ENCODE measurements at regions not wholly inside any gene's neighbourhood (a gene's known extent, or its start where the extent isn't known, plus 50 kb on each side); places are given as distances from the start of the nearest gene placed in this dataset.

- no peak overlapping the region for H3K4me3 ChIP-seq
- H3K27ac Mint-ChIP-seq: no peak overlapping the region
- no peaks in the 10 kb centered on the region for H3K9me3 Mint-ChIP-seq
- H3K4me2 ChIP-seq: no peak overlapping the region
- H3K27ac ChIP-seq: no peak overlapping the region
- no peak overlapping the region for H2AFZ ChIP-seq (replicated peaks)
- H3K36me3 ChIP-seq: no peaks in the 10 kb centered on the region
- no peak for DNase-seq (ENCODE audit: low spot score)
- H3K27me3 Mint-ChIP-seq (ENCODE audit: insufficient read depth, low read depth): peaks cover 7% of the 10 kb centered on the region
- H3K4me3 Mint-ChIP-seq: no peak overlapping the region
- no peaks in the 10 kb centered on the region for H3K9me3 ChIP-seq (ENCODE audit: low read depth)
- no peaks in the 10 kb centered on the region for H3K79me2 ChIP-seq (ENCODE audit: low read depth)
- H3K36me3 Mint-ChIP-seq: no peaks in the 10 kb centered on the region
- no peaks in the 10 kb centered on the region for H3K27me3 ChIP-seq
- H3K4me1 Mint-ChIP-seq: peaks cover 7% of the 10 kb centered on the region
- no peaks in the 10 kb centered on the region for H3K4me1 ChIP-seq
- no peak overlapping the region for H3K9ac ChIP-seq
- TF ChIP-seq, protein P1, sequence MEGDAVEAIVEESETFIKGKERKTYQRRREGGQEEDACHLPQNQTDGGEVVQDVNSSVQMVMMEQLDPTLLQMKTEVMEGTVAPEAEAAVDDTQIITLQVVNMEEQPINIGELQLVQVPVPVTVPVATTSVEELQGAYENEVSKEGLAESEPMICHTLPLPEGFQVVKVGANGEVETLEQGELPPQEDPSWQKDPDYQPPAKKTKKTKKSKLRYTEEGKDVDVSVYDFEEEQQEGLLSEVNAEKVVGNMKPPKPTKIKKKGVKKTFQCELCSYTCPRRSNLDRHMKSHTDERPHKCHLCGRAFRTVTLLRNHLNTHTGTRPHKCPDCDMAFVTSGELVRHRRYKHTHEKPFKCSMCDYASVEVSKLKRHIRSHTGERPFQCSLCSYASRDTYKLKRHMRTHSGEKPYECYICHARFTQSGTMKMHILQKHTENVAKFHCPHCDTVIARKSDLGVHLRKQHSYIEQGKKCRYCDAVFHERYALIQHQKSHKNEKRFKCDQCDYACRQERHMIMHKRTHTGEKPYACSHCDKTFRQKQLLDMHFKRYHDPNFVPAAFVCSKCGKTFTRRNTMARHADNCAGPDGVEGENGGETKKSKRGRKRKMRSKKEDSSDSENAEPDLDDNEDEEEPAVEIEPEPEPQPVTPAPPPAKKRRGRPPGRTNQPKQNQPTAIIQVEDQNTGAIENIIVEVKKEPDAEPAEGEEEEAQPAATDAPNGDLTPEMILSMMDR (IDR thresholded peaks at IDR 0.05): no peak
- TF ChIP-seq EZH2 (IDR thresholded peaks at IDR 0.05) (no peak), EZH2phosphoT487 (IDR thresholded peaks at IDR 0.05) (no peak)
- H4K20me1 ChIP-seq (ENCODE audit: low read depth): no peaks in the 10 kb centered on the region
- H3F3A ChIP-seq (ENCODE audit: low read depth): no peaks in the 10 kb centered on the region
These were observed 89.6 kb downstream of the ARF6 start for GRCh38 chr14:49982501-49982951.

DNA sequence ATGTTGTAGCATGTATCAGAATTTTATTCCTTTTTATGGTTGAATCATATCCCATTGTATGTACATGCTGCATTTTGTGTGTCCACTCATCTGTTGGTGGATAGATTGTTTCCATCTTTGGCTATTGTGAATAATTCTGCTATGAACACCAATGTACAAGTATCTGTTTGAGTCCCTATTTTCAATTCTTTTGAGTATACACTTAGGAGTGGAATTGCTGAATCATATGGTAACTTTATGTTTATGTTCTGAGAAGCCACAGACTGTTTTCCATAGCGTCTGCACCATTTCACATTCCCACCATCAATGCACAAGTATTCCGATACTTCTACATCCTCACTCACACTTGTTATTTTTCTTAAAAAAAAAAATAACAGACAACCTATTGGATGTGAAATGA is 91.5 kb downstream of the ARF6 start:
- Mint-ChIP-seq H3K27me3 (ENCODE audit: insufficient read depth, low read depth) (peaks cover 4% of the 10 kb centered on the region), H3K4me1 (peaks cover 7% of the 10 kb centered on the region), H3K36me3 (no peaks in the 10 kb centered on the region), H3K4me3 (no peak overlapping the region), H3K27ac (no peak overlapping the region), H3K9me3 (no peaks in the 10 kb centered on the region)
- no peak overlapping the region for H3K9ac ChIP-seq
- no peak overlapping the region for H3K4me3 ChIP-seq
- no peaks in the 10 kb centered on the region for H3K9me3 ChIP-seq (ENCODE audit: low read depth)
- no peaks in the 10 kb centered on the region for H3F3A ChIP-seq (ENCODE audit: low read depth)
- H3K4me2 ChIP-seq: no peak overlapping the region
- H3K4me1 ChIP-seq: no peaks in the 10 kb centered on the region
- no peak for TF ChIP-seq EZH2 (IDR thresholded peaks at IDR 0.05)
- TF ChIP-seq, protein P1 (IDR thresholded peaks at IDR 0.05): no peak
- TF ChIP-seq EZH2phosphoT487 (IDR thresholded peaks at IDR 0.05): no peak
- no peaks in the 10 kb centered on the region for H3K36me3 ChIP-seq
- H2AFZ ChIP-seq (replicated peaks): no peak overlapping the region
- no peak overlapping the region for H3K27ac ChIP-seq
- no peaks in the 10 kb centered on the region for H4K20me1 ChIP-seq (ENCODE audit: low read depth)
- no peak for DNase-seq (ENCODE audit: low spot score)
- no peaks in the 10 kb centered on the region for H3K79me2 ChIP-seq (ENCODE audit: low read depth)
- no peaks in the 10 kb centered on the region for H3K27me3 ChIP-seq

- H4K20me1 ChIP-seq (ENCODE audit: low read depth): no peaks in the 10 kb centered on the region
- Mint-ChIP-seq H3K9me3 (no peaks in the 10 kb centered on the region), H3K4me3 (no peak overlapping the region), H3K27ac (no peak overlapping the region), H3K4me1 (peaks cover 13% of the 10 kb centered on the region), H3K27me3 (ENCODE audit: insufficient read depth, low read depth) (peaks cover 4% of the 10 kb centered on the region), H3K36me3 (no peaks in the 10 kb centered on the region)
- H3K9me3 ChIP-seq (ENCODE audit: low read depth): no peaks in the 10 kb centered on the region
- no peak overlapping the region for H3K4me2 ChIP-seq
- no peaks in the 10 kb centered on the region for H3K36me3 ChIP-seq
- no peak overlapping the region for H3K4me3 ChIP-seq
- peaks cover 4% of the 10 kb centered on the region for H3K4me1 ChIP-seq
- no peak overlapping the region for H3K27ac ChIP-seq
- H3F3A ChIP-seq (ENCODE audit: low read depth): no peaks in the 10 kb centered on the region
- H3K9ac ChIP-seq: no peak overlapping the region
- peak overlapping the region; percentile 95 for H2AFZ ChIP-seq (replicated peaks)
- no peak for DNase-seq (ENCODE audit: low spot score)
- TF ChIP-seq, protein P1 (IDR thresholded peaks at IDR 0.05): no peak
- TF ChIP-seq EZH2 (IDR thresholded peaks at IDR 0.05) (no peak), EZH2phosphoT487 (IDR thresholded peaks at IDR 0.05) (no peak)
- no peaks in the 10 kb centered on the region for H3K79me2 ChIP-seq (ENCODE audit: low read depth)
- no peaks in the 10 kb centered on the region for H3K27me3 ChIP-seq
These were observed 93.6 kb downstream of the ARF6 start for GRCh38 chr14:49986343-49987014.
